Choroid plexus epithelial cell (primary cell): ENCODE measurements at regions not wholly inside any gene's neighbourhood (a gene's known extent, or its start where the extent isn't known, plus 50 kb on each side); places are given as distances from the start of the nearest gene placed in this dataset.

ENCODE experiments used
- DNase-seq: peaks from one replicate; pipeline ENCODE4 v3.0.0-alpha.2; 2010; ENCODE audit warnings: low read depth
- H3K4me3 ChIP-seq: 2 replicates; pipeline ENCODE4 v1.5.1; 2011; ENCODE audit warnings: low read depth, mild to moderate bottlenecking, control low read depth, low read length, moderate library complexity
- CTCF ChIP-seq: conservative IDR thresholded peaks from 2 replicates; pipeline ENCODE4 v1.5.1; 2011; ENCODE audit warnings: low read depth, mild to moderate bottlenecking, control low read depth, inconsistent platforms, low read length, moderate library complexity

GRCh38 chr7:17038160-17038782 lies 156.5 kb upstream of the AGR3 start:
- TF ChIP-seq CTCF = no peak
- no peak for DNase-seq
- H3K4me3 ChIP-seq = no peak overlapping the region

- no peak overlapping the region for H3K4me3 ChIP-seq
- no peak for TF ChIP-seq CTCF
- no peak for DNase-seq
These were observed 157.0 kb upstream of the AGR3 start for GRCh38 chr7:17038783-17039170.

- DNase-seq = no peak
- TF ChIP-seq CTCF = no peak
- no peak overlapping the region for H3K4me3 ChIP-seq
These were observed 157.6 kb upstream of the AGR3 start for GRCh38 chr7:17039372-17039771.

GRCh38 chr7:17040716-17041115 lies 158.9 kb upstream of the AGR3 start:
- DNase-seq = no peak
- H3K4me3 ChIP-seq = no peak overlapping the region
- TF ChIP-seq CTCF = no peak

GRCh38 chr7:17041324-17041723 lies 159.5 kb upstream of the AGR3 start:
- no peak overlapping the region for H3K4me3 ChIP-seq
- peak; percentile 96 for DNase-seq
- no peak for TF ChIP-seq CTCF

GRCh38 chr7:17042211-17042610 lies 160.4 kb upstream of the AGR3 start:
- no peak overlapping the region for H3K4me3 ChIP-seq
- no peak for TF ChIP-seq CTCF
- no peak for DNase-seq
